ENCODE measurements at regions not wholly inside any gene's neighbourhood (a gene's known extent, or its start where the extent isn't known, plus 50 kb on each side); places are given as distances from the start of the nearest gene placed in this dataset.

DNA sequence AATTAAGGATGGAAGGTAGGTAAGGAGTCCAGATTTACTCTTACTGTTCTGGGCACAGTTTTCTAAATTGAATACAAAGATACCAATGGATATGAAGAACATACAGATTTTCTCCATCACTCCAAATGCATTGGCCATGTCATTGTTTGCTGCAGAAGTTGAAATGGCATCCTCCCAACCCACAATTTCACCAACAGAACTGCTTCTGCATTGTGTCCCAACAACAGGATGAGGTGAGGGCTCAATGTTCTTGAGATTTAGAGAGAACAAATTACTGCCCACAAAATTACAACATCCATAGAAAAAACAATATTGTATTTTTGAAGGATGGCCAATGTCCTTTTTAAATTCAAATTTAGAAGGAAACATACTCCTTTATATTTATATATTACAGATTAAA is 88.9 kb downstream of the NUDT12 start:
- TF ChIP-seq, protein P1, sequence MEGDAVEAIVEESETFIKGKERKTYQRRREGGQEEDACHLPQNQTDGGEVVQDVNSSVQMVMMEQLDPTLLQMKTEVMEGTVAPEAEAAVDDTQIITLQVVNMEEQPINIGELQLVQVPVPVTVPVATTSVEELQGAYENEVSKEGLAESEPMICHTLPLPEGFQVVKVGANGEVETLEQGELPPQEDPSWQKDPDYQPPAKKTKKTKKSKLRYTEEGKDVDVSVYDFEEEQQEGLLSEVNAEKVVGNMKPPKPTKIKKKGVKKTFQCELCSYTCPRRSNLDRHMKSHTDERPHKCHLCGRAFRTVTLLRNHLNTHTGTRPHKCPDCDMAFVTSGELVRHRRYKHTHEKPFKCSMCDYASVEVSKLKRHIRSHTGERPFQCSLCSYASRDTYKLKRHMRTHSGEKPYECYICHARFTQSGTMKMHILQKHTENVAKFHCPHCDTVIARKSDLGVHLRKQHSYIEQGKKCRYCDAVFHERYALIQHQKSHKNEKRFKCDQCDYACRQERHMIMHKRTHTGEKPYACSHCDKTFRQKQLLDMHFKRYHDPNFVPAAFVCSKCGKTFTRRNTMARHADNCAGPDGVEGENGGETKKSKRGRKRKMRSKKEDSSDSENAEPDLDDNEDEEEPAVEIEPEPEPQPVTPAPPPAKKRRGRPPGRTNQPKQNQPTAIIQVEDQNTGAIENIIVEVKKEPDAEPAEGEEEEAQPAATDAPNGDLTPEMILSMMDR (IDR thresholded peaks at IDR 0.05): no peak
- no peak for TF ChIP-seq POLR2A (IDR thresholded peaks at IDR 0.05)
